GM23338 (cell line): ENCODE measurements at regions not wholly inside any gene's neighbourhood (a gene's known extent, or its start where the extent isn't known, plus 50 kb on each side); places are given as distances from the start of the nearest gene placed in this dataset.

Experiments used
- ATAC-seq: fragments of 200-7000 bp; cut with Tn5 transposase; 3 replicates; pipeline ENCODE4 v1.9.1; 2020
- DNase-seq: peaks from one replicate; pipeline ENCODE4 v3.0.0-alpha.2; 2015; ENCODE audit warnings: low spot score
- H2AFZ ChIP-seq: fragments of 200-600 bp; sonication (generic); 2 replicates; pipeline ENCODE4 v1.8.0; 2016; ENCODE audit warnings: antibody characterized with exemption, mild to moderate bottlenecking, moderate library complexity
- H3F3A ChIP-seq: fragments of 200-600 bp; sonication (generic); replicated peaks from 2 replicates; pipeline ENCODE4 v1.8.0; 2017; ENCODE audit warnings: antibody characterized with exemption, mixed run types, low read depth
- H3K27ac ChIP-seq: fragments of 200-600 bp; sonication (generic); 2 replicates; pipeline ENCODE4 v1.6.1; 2016; ENCODE audit warnings: low read depth
- H3K27me3 ChIP-seq: fragments of 200-600 bp; sonication (generic); 2 replicates; pipeline ENCODE4 v1.8.0; 2016; ENCODE audit warnings: mild to moderate bottlenecking, mixed run types, moderate library complexity; ENCODE audit not compliant: insufficient read depth
- H3K36me3 ChIP-seq: fragments of 200-600 bp; sonication (generic); 2 replicates; pipeline ENCODE4 v1.8.0; 2016; ENCODE audit warnings: mild to moderate bottlenecking; ENCODE audit not compliant: insufficient read depth
- H3K4me1 ChIP-seq: fragments of 200-600 bp; sonication (generic); 2 replicates; pipeline ENCODE4 v1.8.0; 2016; ENCODE audit warnings: mild to moderate bottlenecking, moderate library complexity; ENCODE audit not compliant: insufficient read depth
- H3K4me2 ChIP-seq: fragments of 200-600 bp; sonication (generic); 2 replicates; pipeline ENCODE4 v1.7.1; 2017; ENCODE audit warnings: mixed run types
- H3K4me3 ChIP-seq: fragments of 200-600 bp; sonication (generic); 2 replicates; pipeline ENCODE4 v1.6.1; 2016; ENCODE audit warnings: mixed run types
- H3K79me2 ChIP-seq: fragments of 200-600 bp; sonication (generic); replicated peaks from 2 replicates; pipeline ENCODE4 v1.8.0; 2017; ENCODE audit warnings: mild to moderate bottlenecking; ENCODE audit not compliant: insufficient read depth
- H3K9me2 ChIP-seq: fragments of 200-600 bp; sonication (generic); 2 replicates; pipeline ENCODE4 v1.8.0; 2017; ENCODE audit not compliant: insufficient read depth
- H4K20me1 ChIP-seq: fragments of 200-600 bp; sonication (generic); replicated peaks from 2 replicates; pipeline ENCODE4 v1.8.0; 2017; ENCODE audit warnings: mild to moderate bottlenecking; ENCODE audit not compliant: insufficient read depth
- H3K27ac Mint-ChIP-seq: 2 replicates; pipeline ENCODE4 v1.8.0; 2020; ENCODE audit warnings: inconsistent platforms, mild to moderate bottlenecking, moderate library complexity, mixed read lengths
- H3K27me3 Mint-ChIP-seq: 3 replicates; pipeline ENCODE4 v1.8.0; 2022; ENCODE audit warnings: low read depth, mild to moderate bottlenecking, moderate library complexity, mixed read lengths, inconsistent platforms; ENCODE audit not compliant: insufficient read depth, poor library complexity
- H3K36me3 Mint-ChIP-seq: 3 replicates; pipeline ENCODE4 v1.8.0; 2021; ENCODE audit warnings: low read depth, mild to moderate bottlenecking, inconsistent platforms, moderate library complexity, mixed read lengths
- H3K4me1 Mint-ChIP-seq: 3 replicates; pipeline ENCODE4 v1.8.0; 2020; ENCODE audit warnings: mild to moderate bottlenecking, inconsistent platforms, mixed read lengths
- H3K4me3 Mint-ChIP-seq: 3 replicates; pipeline ENCODE4 v1.8.0; 2021; ENCODE audit warnings: moderate library complexity, mild to moderate bottlenecking, inconsistent platforms, mixed read lengths
- H3K9me3 Mint-ChIP-seq: 3 replicates; pipeline ENCODE4 v1.8.0; 2020; ENCODE audit warnings: moderate library complexity, mild to moderate bottlenecking, inconsistent platforms, mixed read lengths
- CREB1 ChIP-seq: fragments of 250-450 bp; sonication (Bioruptor Pico); IDR thresholded peaks from 2 replicates; pipeline ENCODE4 v1.5.0; 2020; ENCODE audit warnings: low read depth, mild to moderate bottlenecking, moderate library complexity
- CTCF ChIP-seq, 2 experiments: fragments of 200-600 bp in 1 of 2; sonication (generic) in 1 of 2; conservative IDR thresholded peaks; 2 replicates each; pipeline versions ENCODE4 v1.5.1 to v1.6.1; 2016 to 2017; ENCODE audit warnings: antibody characterized with exemption in 2 of 2, low read depth in 2 of 2, mild to moderate bottlenecking in 2 of 2, moderate library complexity in 1 of 2
- EZH2 ChIP-seq: fragments of 200-600 bp; sonication (generic); IDR thresholded peaks from one replicate; pipeline ENCODE4 v1.8.0; 2017; ENCODE audit warnings: antibody characterized with exemption, mild to moderate bottlenecking, low read depth; ENCODE audit not compliant: unreplicated experiment
- EZH2phosphoT487 ChIP-seq: fragments of 200-600 bp; sonication (generic); IDR thresholded peaks from one replicate; pipeline ENCODE4 v1.8.1; 2018; ENCODE audit warnings: antibody characterized with exemption; ENCODE audit not compliant: unreplicated experiment
- NANOG ChIP-seq: IDR thresholded peaks from 2 replicates; pipeline ENCODE4 v1.6.1; 2016; ENCODE audit warnings: antibody characterized with exemption, borderline replicate concordance
- REST ChIP-seq: IDR thresholded peaks from one replicate; pipeline ENCODE4 v1.6.1; 2018; ENCODE audit warnings: antibody characterized with exemption; ENCODE audit not compliant: unreplicated experiment
- ZNF331 ChIP-seq: fragments of 250-450 bp; sonication (Bioruptor Pico); IDR thresholded peaks from 2 replicates; pipeline ENCODE4 v1.5.0; 2020; ENCODE audit warnings: low read depth, mild to moderate bottlenecking, moderate library complexity

- DNase-seq (no peak), ATAC-seq (no peak)
- Histone ChIP-seq H3K27ac (no peak overlapping the region), H2AFZ (no peak overlapping the region), H3F3A (no peaks in the 10 kb centered on the region), H3K4me2 (no peak overlapping the region), H3K27me3 (no peaks in the 10 kb centered on the region), H3K9me2 (peaks cover 6% of the 10 kb centered on the region; the same call in 1 of the 2 replicates), H4K20me1 (no peaks in the 10 kb centered on the region), H3K36me3 (no peaks in the 10 kb centered on the region), H3K4me3 (no peak overlapping the region), H3K79me2 (no peaks in the 10 kb centered on the region), H3K4me1 (no peaks in the 10 kb centered on the region)
- Mint-ChIP-seq H3K27me3 (peaks cover 3% of the 10 kb centered on the region), H3K4me1 (peaks cover 6% of the 10 kb centered on the region), H3K4me3 (no peak overlapping the region), H3K27ac (no peak overlapping the region), H3K36me3 (no peaks in the 10 kb centered on the region), H3K9me3 (no peaks in the 10 kb centered on the region; the same call in none of the 3 replicates)
- TF ChIP-seq CREB1 (CRISPR knock-in tag) (no peak), CTCF (conservative IDR thresholded peaks at IDR 0.05; ENCODE audit: low read depth in 2 of 2) (no peak), NANOG (no peak), EZH2phosphoT487 (no peak), ZNF331 (CRISPR knock-in tag) (no peak)
These were observed 64.1 kb downstream of the DRD1 start for GRCh38 chr5:175379867-175380266.

- DNase-seq (no peak), ATAC-seq (no peak)
- Histone ChIP-seq H3K9me2 (peaks cover 6% of the 10 kb centered on the region; the same call in 1 of the 2 replicates), H3K4me2 (no peak overlapping the region), H3K36me3 (no peaks in the 10 kb centered on the region), H3K79me2 (no peaks in the 10 kb centered on the region), H3K27me3 (no peaks in the 10 kb centered on the region), H3K4me3 (no peak overlapping the region), H4K20me1 (no peaks in the 10 kb centered on the region), H3F3A (no peaks in the 10 kb centered on the region), H3K4me1 (no peaks in the 10 kb centered on the region), H2AFZ (no peak overlapping the region; the same call in 1 of the 2 replicates), H3K27ac (no peak overlapping the region)
- no peaks in the 10 kb centered on the region for H3K36me3 Mint-ChIP-seq
- H3K27ac Mint-ChIP-seq = no peak overlapping the region
- no peak overlapping the region for H3K4me3 Mint-ChIP-seq
- no peaks in the 10 kb centered on the region; the same call in none of the 3 replicates for H3K9me3 Mint-ChIP-seq
- peaks cover 6% of the 10 kb centered on the region for H3K4me1 Mint-ChIP-seq
- H3K27me3 Mint-ChIP-seq = no peaks in the 10 kb centered on the region
- TF ChIP-seq EZH2phosphoT487 = no peak
- TF ChIP-seq EZH2 = no peak
- no peak for TF ChIP-seq CTCF (conservative IDR thresholded peaks at IDR 0.05; ENCODE audit: low read depth in 2 of 2)
- no peak for TF ChIP-seq REST
- no peak for TF ChIP-seq NANOG
These were observed 65.4 kb downstream of the DRD1 start for GRCh38 chr5:175378444-175379028.
